GM12878 (cell line): ENCODE measurements at regions not wholly inside any gene's neighbourhood (a gene's known extent, or its start where the extent isn't known, plus 50 kb on each side); places are given as distances from the start of the nearest gene placed in this dataset.

Experiments
- ATAC-seq: fragments of 200-7000 bp; cut with Tn5 transposase; 3 replicates; pipeline ENCODE4 v1.9.1; 2020; ENCODE audit warnings: mild to moderate bottlenecking, moderate library complexity
- BruUV-seq: library from RNA; stranded (reverse); fragments of 400-500 nt; replicated peaks from 2 replicates; lab custom pipeline; 2021; lab: Mats Ljungman, UMichigan
- CTCF ChIA-PET: fragments of 300-600 bp; sonication (Branson Sonifier 250); formaldehyde crosslinking; extraction: SDS; loops from one replicate; lab custom pipeline; 2021; ENCODE audit warnings: inconsistent platforms; lab: Yijun Ruan, JAX
- POLR2A ChIA-PET: fragments of 350-600 bp; formaldehyde crosslinking; extraction: SDS; loops from one replicate; lab custom pipeline; 2021; ENCODE audit warnings: inconsistent platforms; lab: Charles Lee
- RAD21 ChIA-PET: fragments of 300-600 bp; sonication (Branson Sonifier 250); formaldehyde crosslinking; loops from one replicate; lab custom pipeline; 2023; ENCODE audit warnings: antibody characterized with exemption; ENCODE audit not compliant: unreplicated experiment; lab: Charles Lee
- SMC1A ChIA-PET: fragments of 300-600 bp; sonication (Branson Sonifier 250); formaldehyde crosslinking; loops from one replicate; lab custom pipeline; 2023; ENCODE audit not compliant: unreplicated experiment, uncharacterized antibody; lab: Charles Lee
- DNase-seq: peaks from one replicate; pipeline ENCODE4 v3.0.0-alpha.2; 2011; ENCODE audit warnings: low read depth, low spot score
- FAIRE-seq: peaks from 3 replicates; lab custom pipeline; 2011; peaks lifted over from hg19 to GRCh38; lab: Jason Lieb, UNC
- H2AFZ ChIP-seq: 2 replicates; pipeline ENCODE4 v1.6.0; 2011; ENCODE audit warnings: low read depth, low read length, control low read depth; ENCODE audit not compliant: control insufficient read depth
- H3K27ac ChIP-seq: 2 replicates; pipeline ENCODE4 v1.5.1; 2011; ENCODE audit warnings: control low read depth; ENCODE audit not compliant: control insufficient read depth, insufficient read depth
- H3K27me3 ChIP-seq, 2 experiments: replicated peaks in 1 of 2; 2 replicates each; pipeline versions ENCODE4 v1.6.0 to v1.6.1; 2011; ENCODE audit warnings: low read length in 1 of 2; ENCODE audit not compliant: control insufficient read depth in 2 of 2, insufficient read depth in 2 of 2
- H3K36me3 ChIP-seq, 2 experiments: 2 replicates each; pipeline ENCODE4 v1.5.1; 2011; ENCODE audit warnings: low read length in 1 of 2; ENCODE audit not compliant: control insufficient read depth in 2 of 2, insufficient read depth in 2 of 2
- H3K4me1 ChIP-seq: 2 replicates; pipeline ENCODE4 v1.6.1; 2011; ENCODE audit warnings: mild to moderate bottlenecking, low read length, moderate library complexity, mixed read lengths; ENCODE audit not compliant: control insufficient read depth, insufficient read depth
- H3K4me2 ChIP-seq: 2 replicates; pipeline ENCODE4 v1.6.0; 2011; ENCODE audit warnings: control low read depth; ENCODE audit not compliant: control insufficient read depth, insufficient read depth
- H3K4me3 ChIP-seq: fragments of 200-600 bp; sonication (generic); 2 replicates; pipeline ENCODE4 v1.5.1; 2016
- H3K79me2 ChIP-seq: 2 replicates; pipeline ENCODE4 v1.6.0; 2011; ENCODE audit warnings: low read length; ENCODE audit not compliant: control insufficient read depth, insufficient read depth
- H3K9ac ChIP-seq: 2 replicates; pipeline ENCODE4 v1.8.0; 2011; ENCODE audit warnings: low read length, control low read depth, mixed read lengths; ENCODE audit not compliant: control insufficient read depth, insufficient read depth
- H3K9me3 ChIP-seq: replicated peaks from 3 replicates; pipeline ENCODE4 v1.5.1; 2011; ENCODE audit warnings: mild to moderate bottlenecking, low read length; ENCODE audit not compliant: control insufficient read depth, insufficient read depth
- H4K20me1 ChIP-seq: 2 replicates; pipeline ENCODE4 v1.6.0; 2011; ENCODE audit not compliant: control insufficient read depth, insufficient read depth
- ASH2L ChIP-seq: fragments of 300-600, 200-600 bp; sonication (generic); IDR thresholded peaks from 2 replicates; pipeline ENCODE4 v1.6.1; 2017; ENCODE audit warnings: low read depth, mild to moderate bottlenecking, borderline replicate concordance
- ATF7 ChIP-seq: fragments of 450-650 bp; IDR thresholded peaks from 2 replicates; pipeline ENCODE4 v1.6.1; 2016; ENCODE audit warnings: low read depth, mild to moderate bottlenecking
- CEBPZ ChIP-seq: fragments of 150-350 bp; IDR thresholded peaks from 2 replicates; pipeline ENCODE4 v1.6.1; 2016; ENCODE audit warnings: low read depth, low read length
- CHD4 ChIP-seq: fragments of 200-600 bp; sonication (generic); IDR thresholded peaks from 2 replicates; pipeline ENCODE4 v1.6.1; 2016; ENCODE audit warnings: mild to moderate bottlenecking
- EZH2 ChIP-seq: IDR thresholded peaks from 2 replicates; pipeline ENCODE4 v1.6.1; 2012; ENCODE audit warnings: low read depth, mild to moderate bottlenecking, control low read depth, inconsistent platforms, low read length, borderline replicate concordance; ENCODE audit not compliant: control insufficient read depth
- JUND ChIP-seq: IDR thresholded peaks from 2 replicates; pipeline ENCODE4 v1.6.1; 2012; ENCODE audit warnings: low read depth, mild to moderate bottlenecking, low read length, improper control_type of control experiment, moderate library complexity
- LARP7 ChIP-seq: fragments of 450-650 bp; IDR thresholded peaks from 2 replicates; pipeline ENCODE4 v1.6.1; 2017; ENCODE audit warnings: mild to moderate bottlenecking
- MYB ChIP-seq: fragments of 150-350 bp; IDR thresholded peaks from 2 replicates; pipeline ENCODE4 v1.6.1; 2014; ENCODE audit warnings: mild to moderate bottlenecking, low read depth, low read length, borderline replicate concordance
- PAX8 ChIP-seq: fragments of 450-650 bp; IDR thresholded peaks from 2 replicates; pipeline ENCODE4 v1.6.1; 2017; ENCODE audit warnings: mild to moderate bottlenecking, moderate library complexity
- TARDBP ChIP-seq: IDR thresholded peaks from 2 replicates; pipeline ENCODE4 v1.6.1; 2016; ENCODE audit warnings: borderline replicate concordance
- ZNF687 ChIP-seq: fragments of 450-650 bp; IDR thresholded peaks from 2 replicates; pipeline ENCODE4 v1.6.1; 2017; ENCODE audit warnings: mild to moderate bottlenecking, moderate library complexity
- ZZZ3 ChIP-seq: IDR thresholded peaks from 2 replicates; pipeline ENCODE4 v1.6.1; 2011; ENCODE audit warnings: low read depth; ENCODE audit not compliant: control insufficient read depth, insufficient read length
- WGBS: methylation state at CpG from one replicate; pipeline ENCODE4 v1.1.6; 2016; ENCODE audit warnings: low lambda C conversion rate; ENCODE audit not compliant: insufficient replicate concordance, insufficient coverage; ENCODE audit errors: missing lambda C conversion rate; 5-methylcytosine and 5-hydroxymethylcytosine counted together
- in situ Hi-C: fragments of 300-500 bp; cut with MboI; formaldehyde crosslinking; loops from 9 replicates; pipeline ENCODE4 v1.14.3; 2018; ENCODE audit warnings: mixed read lengths
- intact Hi-C: fragments of 100-400 bp; cut with micrococcal nuclease; formaldehyde crosslinking; loops from one replicate; pipeline ENCODE4 v1.14.2; 2022; ENCODE audit not compliant: unreplicated experiment
- TF ChIP-seq, protein P1 (sequence below): IDR thresholded peaks from 2 replicates; pipeline ENCODE4 v1.6.1; 2011; ENCODE audit warnings: low read depth, mild to moderate bottlenecking, low read length, moderate library complexity, borderline replicate concordance; ENCODE audit errors: extremely low read depth
- TF ChIP-seq, protein P2 (sequence below): IDR thresholded peaks from 2 replicates; pipeline ENCODE4 v1.6.1; 2011; ENCODE audit warnings: low read depth, low read length, improper control_type of control experiment, borderline replicate concordance

GRCh38 chr5:174916227-174916626, 191.8 kb downstream of the MSX2 start (continued):
- TF ChIP-seq EZH2 (no peak), ASH2L (no peak), TARDBP (no peak), MYB (no peak)

- Histone ChIP-seq H3K27me3 (no peaks in the 10 kb centered on the region), H3K4me2 (no peak overlapping the region), H3K4me3 (no peak overlapping the region), H3K9me3 (no peaks in the 10 kb centered on the region), H2AFZ (no peak overlapping the region), H3K79me2 (no peaks in the 10 kb centered on the region), H4K20me1 (no peaks in the 10 kb centered on the region), H3K27ac (no peak overlapping the region), H3K4me1 (no peaks in the 10 kb centered on the region), H3K9ac (no peak overlapping the region), H3K36me3 (no peaks in the 10 kb centered on the region)
- FAIRE-seq, result no peak
- ChIA-PET SMC1A (no interaction called here), CTCF (no interaction called here), RAD21 (no interaction called here), POLR2A (no interaction called here)
- WGBS, result 53% methylated on average over 8 of the region's 9 CpGs
- no TSS peak for BruUV-seq
- in situ Hi-C loops, result no loop called here
- intact Hi-C loops, result loop anchor here (2.0 kb wide), 1 partner anchor 26 kb away; no protein-coding TSS in a partner anchor
- ATAC-seq, result no peak
- no peak for DNase-seq
- no peak for TF ChIP-seq CHD4
- TF ChIP-seq, protein P1, sequence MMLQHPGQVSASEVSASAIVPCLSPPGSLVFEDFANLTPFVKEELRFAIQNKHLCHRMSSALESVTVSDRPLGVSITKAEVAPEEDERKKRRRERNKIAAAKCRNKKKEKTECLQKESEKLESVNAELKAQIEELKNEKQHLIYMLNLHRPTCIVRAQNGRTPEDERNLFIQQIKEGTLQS, result no peak
- no peak for TF ChIP-seq JUND
- TF ChIP-seq CEBPZ, result no peak
- no peak for TF ChIP-seq LARP7
- no peak for TF ChIP-seq ATF7
- TF ChIP-seq ZNF687, result no peak
- TF ChIP-seq PAX8, result no peak
- TF ChIP-seq ZZZ3, result no peak
- TF ChIP-seq, protein P2, sequence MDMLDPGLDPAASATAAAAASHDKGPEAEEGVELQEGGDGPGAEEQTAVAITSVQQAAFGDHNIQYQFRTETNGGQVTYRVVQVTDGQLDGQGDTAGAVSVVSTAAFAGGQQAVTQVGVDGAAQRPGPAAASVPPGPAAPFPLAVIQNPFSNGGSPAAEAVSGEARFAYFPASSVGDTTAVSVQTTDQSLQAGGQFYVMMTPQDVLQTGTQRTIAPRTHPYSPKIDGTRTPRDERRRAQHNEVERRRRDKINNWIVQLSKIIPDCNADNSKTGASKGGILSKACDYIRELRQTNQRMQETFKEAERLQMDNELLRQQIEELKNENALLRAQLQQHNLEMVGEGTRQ, result no peak
These were observed 186.7 kb downstream of the MSX2 start for GRCh38 chr5:174911118-174911517.
